ENCODE measurements at regions not wholly inside any gene's neighbourhood (a gene's known extent, or its start where the extent isn't known, plus 50 kb on each side); places are given as distances from the start of the nearest gene placed in this dataset.
"Not testable (repeated sequence)": the region's sequence is repeated elsewhere in the genome, so short reads cannot be mapped to it uniquely, and the experiment has no call there.

DNA sequence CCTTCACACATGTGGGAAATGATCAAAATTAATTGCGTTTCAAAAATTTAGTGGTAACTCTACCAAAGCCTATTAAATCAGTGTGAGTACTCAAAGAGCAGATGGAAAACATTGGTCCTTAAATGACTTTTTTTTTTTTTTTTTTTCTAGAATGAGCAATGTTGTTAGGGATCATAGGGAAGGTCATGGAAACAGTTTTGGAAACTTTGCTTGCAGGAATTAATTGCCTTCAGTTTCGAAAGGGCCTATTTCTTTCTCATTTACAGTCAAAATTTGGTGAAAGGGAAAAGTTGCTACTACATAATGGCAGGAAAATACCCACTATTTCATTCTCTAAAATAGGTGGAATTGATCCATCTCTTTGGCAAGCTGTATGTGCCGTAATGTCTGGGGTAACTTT, 160.9 kb downstream of the RTL9 start:
- no peak for DNase-seq

DNA sequence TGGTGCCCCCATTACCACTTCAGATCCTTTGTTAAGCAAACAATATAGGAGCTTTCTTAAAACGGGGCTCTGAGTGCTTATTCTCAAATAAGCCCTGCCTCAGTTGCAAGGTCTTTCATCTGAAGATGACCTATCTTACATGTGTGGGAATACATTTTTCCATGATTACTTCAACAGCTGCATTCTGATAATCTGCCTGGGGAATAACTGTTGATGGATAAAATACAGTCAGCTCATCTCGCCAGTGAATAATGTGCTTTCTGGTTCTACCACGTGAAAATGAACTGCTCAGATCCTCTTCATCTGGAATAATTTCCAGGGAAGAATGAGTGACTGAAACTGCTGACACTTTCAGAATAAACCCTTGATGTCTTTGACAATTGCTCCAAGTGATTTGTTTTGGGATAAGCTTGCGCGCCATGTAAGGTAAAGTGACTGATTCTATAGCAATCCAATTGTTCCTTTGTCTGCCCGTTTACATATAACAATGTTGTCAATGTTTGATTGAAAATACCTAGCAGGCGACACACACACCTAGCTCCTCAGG, 161.3 kb downstream of the RTL9 start:
- no peak for DNase-seq

DNA sequence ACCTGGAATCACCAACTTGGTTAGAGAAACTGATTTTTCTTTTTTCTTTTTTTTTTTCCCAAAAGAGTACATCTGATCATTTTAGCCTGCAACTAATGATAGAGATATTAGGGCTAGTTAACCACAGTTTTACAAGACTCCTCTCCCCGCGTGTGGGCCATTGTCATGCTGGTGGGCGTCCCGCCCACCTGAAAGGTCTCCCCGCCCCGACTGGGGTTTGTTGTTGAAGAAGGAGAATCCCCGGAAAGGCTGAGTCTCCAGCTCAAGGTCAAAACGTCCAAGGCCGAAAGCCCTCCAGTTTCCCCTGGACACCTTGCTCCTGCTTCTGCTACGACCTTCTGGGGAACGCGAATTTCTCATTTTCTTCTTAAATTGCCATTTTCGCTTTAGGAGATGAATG, 162.0 kb downstream of the RTL9 start:
- DNase-seq, result not testable (repeated sequence)

DNA sequence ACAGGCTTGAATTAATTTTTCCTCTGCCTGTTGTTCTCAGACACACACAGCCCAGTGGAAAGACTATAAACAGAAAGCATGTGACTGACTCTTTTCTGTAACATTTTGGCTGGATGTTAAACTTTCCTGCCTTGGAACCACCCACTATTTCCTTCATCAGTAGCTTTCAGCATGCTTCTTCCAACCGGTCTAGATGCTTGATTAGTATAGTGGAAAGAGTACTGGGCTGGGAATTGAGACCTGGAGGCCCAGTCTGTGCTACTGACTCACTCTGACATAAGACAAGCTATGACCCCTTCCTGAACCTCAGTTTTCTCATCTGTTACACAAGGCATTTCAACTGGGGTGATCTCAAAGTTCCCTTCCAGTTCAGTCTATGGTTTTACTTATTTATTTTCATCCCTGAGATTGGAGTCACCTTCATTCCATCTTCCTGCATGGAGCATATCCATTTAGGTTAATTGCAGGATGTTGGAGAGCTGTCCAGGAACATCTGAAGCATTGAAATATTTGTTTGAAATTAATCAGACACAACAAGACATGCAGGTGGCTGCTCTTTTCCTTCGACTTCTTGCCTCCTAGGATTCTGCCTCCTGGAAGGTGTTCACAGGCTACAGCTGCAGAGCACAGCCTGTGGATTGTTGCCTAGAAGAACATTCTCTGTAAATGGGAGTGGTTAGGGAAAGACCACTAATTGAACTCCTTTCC, 173.4 kb downstream of the RTL9 start:
- peak in 2 of 4 experiments; percentile 6 for DNase-seq

DNA sequence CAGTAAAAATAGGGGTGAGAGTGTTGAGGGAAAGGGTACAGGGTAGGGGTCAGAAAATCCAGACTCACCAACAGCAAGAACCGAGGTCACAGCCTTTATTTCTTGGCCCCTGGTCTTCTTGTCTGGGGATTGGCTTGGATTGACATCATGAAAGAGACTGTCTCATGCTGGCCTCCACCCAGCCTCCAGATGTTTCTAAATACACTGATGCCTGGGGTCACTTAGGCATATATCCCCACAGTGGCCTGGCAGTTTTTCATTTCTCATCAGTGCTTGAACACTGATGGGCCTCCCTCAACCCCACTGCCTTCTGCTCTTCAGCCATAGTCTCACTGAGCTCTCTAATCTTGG, 173.9 kb downstream of the RTL9 start:
- DNase-seq, result no peak

DNA sequence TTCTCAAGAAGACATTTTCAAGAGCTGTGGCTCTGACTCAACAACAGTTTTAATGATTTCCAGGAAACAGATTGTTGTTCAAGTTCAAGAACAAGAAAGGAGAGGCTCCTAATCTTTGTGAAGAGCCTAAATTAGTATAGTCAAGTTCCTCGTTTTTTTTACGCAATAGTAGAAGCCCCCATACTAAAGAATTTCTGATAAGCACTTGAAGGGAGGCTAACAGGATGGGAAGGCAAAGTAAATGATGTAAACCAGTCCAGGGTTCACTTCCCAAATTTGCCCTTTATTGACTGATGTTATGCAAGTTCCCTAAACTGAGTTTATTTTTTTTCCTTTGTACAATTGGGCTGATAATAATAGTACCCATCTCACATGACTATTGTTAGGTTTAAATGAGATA, 178.2 kb downstream of the RTL9 start:
- peak in 3 of 4 experiments; percentile 1 to 53 (median 42) for DNase-seq

DNA sequence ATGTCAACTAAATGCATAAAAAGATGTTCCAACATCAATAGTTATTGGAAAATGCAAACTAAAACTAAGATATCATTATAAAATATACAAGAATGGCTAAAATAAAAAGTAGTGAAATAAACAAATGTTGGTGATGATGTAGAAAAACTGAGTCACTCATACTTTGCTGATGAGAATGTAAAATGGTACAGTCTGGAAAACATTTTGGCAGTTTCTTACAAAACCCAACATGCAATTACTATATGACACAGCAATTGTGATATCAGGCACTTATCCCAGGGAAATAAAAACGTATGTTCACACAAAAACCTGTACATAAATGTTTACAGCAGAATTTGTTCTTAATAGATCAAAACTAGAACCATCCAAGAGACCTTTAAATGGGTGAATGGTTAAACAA, 182.6 kb downstream of the RTL9 start:
- DNase-seq, result no peak

DNA sequence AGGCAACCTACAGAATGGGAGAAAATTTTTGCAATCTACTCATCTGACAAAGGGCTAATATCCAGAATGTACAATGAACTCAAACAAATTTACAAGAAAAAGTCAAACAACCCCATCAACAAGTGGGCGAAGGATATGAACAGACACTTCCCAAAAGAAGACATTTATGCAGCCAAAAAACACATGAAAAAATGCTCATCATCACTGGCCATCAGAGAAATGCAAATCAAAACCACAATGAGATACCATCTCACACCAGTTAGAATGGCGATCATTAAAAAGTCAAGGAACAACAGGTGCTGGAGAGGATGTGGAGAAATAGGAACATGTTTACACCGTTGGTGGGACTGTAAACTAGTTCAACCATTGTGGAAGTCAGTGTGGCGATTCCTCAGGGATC, 192.2 kb downstream of the RTL9 start:
- DNase-seq, result not testable (repeated sequence)

DNA sequence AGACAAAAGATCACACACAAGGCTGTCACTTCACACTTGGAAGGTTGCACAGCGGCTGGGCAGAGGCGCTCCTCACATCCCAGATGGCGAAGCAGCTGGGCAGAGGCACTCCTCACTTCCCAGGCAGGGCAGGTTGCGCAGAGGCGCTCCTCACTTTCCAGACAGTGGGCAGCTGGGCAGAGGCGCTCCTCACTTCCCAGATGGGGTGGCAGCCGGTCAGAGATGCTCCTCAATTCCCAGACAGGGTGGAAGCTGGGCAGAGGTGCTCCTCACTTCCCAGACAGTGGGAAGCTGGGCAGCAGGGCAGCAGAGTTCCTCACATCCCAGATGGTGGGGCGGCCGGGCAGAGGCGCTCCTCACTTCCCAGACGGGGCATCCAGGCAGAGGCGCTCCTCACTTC, 199.2 kb downstream of the RTL9 start:
- no peak for DNase-seq

DNA sequence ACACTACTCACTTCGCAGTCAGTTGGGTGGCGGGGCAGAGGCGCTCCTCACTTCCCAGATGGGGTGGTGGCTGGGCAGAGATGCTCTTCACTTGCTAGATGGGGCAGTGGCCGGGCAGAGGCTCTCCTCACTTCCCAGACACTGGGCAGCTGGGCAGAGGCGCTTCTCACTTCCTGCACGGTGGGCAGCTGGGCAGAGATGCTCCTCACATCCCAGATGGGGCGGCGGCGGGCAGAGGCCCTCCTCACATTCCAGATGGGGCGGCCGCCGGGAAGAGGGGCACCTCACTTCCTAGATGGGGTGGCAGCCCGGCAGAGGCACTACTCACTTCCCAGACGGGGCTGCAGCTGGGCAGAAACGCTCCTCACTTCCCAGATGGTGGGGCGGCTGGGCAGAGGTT, 199.8 kb downstream of the RTL9 start:
- no peak for DNase-seq

DNA sequence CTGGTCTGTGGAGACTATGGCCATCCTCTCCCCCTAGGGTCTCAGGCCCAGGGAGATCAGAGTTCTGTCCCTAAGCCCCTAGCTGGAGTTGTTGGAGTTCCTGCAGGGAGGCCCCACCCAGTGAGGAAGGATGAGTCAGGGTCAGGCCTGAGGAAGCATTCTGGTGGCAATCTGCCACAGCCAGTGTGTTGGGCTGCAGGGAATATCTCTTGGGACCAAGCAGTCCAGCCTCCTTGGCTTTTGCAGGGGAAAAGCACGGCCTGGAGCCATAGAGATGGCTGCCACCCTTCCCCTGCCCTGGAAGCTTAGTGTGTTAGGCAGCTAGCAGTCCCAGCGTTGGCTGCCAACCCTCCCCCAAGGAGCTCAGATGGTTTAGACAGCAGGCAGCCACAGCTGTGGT, 202.4 kb downstream of the RTL9 start:
- no peak for DNase-seq

DNA sequence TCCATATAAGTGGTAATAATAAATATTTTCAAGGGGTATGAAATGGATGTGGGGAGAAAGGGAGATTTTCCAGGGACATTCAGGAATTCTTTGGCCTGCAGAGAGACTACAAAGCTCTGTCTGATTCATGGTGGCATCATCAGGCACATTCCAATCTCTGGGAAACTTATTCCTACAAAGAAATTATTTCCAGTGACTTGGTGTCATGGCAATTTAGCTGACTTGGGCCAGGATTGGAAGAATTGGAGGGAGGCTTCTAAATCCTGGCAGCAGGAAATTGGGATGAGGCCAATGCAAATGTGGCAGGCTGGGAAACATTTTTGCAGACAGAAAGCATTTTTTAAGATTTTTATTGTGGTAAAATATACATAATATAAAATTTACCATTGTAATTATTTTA, 204.6 kb downstream of the RTL9 start:
- DNase-seq, result no peak

DNA sequence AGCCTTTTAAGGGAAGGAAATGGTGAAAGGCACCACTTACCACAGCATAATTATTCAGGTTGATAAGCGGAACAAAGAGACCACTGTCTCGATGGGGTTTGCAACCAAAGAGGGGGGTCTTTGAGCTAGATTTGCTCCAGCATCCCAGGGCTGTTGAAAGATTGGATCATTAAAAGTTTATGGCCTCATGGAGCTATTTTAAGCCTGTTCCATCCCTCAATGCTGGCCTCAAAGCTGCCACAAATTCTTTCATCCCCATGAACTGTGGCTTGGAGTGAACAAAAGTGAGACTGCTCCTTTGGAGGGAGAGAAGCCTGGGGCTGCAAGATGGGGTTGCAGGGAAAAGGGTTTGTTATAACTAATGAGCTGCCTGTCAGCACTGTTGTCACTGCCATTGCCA, 209.8 kb downstream of the RTL9 start:
- no peak for DNase-seq

DNA sequence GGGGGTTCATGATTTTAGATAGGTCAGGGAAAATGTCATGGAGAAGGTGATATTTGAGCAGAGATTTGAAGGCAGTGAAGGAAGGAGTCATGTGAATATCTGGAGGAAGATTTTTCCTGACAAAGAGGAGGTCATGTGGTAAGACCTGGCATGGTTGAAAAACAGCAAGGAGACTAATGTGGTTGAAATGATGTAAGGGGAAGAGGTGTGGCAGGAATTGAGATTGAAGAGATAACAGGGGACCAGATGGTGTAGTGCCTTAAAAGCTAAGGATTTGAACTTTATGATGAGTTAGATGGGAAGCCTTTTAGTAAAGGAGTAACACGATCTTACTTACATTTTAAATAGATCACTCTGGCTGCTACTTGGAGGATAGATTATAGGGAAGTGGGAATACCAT, 210.9 kb downstream of the RTL9 start:
- DNase-seq, result no peak

DNA sequence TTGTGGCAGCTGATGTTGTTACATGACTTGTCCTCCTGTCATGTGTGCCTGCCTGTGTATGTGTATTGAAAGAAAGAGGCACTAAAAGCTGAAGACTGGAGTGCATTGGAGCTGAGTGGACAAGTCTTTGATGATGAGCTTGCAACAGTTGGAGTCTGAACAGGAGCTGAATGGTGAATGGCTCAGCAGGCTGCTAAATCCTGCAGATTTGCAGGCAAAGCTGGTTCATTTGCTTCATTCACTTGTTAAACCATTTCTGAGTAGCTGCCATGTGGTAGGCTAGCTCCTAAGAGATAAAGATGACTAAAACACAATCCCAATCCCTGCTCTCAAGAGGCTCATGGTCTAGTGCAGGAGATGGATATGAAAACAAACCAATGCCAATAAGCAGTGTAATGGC, 217.3 kb downstream of the CHRDL1 start:
- no peak for DNase-seq

DNA sequence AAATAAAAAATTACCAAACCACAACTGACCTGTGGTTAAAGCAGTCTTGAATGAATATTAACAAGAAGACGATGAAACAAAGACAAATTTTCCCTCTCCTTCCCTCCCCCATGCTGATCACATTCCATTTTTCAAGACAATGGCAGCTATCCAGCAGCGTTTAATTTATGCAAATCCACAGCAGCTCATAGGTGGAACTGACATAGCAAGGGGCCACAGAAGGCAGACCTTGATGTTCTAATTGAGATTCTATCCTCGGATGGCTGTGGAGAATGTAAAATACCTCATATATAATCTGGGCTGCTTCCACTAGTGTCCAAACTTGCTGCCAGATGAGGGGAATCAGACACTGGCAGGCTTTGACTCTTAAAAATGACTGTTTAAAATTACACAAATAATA, 211.5 kb downstream of the CHRDL1 start:
- DNase-seq, result no peak

DNA sequence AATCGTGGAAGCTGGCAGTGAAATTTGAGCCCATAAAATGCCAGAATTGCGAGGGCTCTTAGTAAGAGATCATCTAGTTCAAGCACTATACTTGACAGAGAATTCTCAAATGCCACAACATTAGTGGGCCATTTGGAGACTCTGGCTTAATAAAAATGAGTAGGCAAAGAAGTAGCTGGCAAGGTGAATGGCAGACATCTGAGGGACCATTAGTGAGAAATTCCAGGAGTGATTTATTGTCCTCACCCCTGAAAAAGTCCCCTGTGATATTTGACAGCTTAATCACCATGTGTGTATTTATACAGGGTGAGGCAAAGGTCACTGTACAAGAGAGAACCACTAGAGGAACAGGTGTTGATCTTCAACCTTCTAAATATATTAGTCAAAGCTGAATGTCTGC, 207.5 kb downstream of the CHRDL1 start:
- DNase-seq, result no peak

DNA sequence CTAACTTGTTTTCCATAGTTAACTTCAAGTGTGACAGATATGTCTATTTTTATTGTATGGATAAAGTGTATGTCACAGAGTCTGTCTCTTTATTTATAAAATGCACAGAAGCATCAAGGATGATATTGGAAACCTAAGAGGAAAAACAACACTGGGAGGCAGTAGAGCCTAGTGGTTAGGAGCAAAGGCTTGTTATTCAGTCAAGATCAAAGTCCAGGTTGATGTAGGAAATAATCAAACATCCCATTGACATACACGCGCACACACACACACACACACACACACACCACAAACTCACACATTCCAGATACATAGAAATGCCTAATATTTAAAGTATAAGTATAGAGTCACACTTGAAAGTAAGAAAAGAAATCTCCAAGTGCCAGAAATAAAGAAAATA, 206.8 kb downstream of the CHRDL1 start:
- no peak for DNase-seq

DNA sequence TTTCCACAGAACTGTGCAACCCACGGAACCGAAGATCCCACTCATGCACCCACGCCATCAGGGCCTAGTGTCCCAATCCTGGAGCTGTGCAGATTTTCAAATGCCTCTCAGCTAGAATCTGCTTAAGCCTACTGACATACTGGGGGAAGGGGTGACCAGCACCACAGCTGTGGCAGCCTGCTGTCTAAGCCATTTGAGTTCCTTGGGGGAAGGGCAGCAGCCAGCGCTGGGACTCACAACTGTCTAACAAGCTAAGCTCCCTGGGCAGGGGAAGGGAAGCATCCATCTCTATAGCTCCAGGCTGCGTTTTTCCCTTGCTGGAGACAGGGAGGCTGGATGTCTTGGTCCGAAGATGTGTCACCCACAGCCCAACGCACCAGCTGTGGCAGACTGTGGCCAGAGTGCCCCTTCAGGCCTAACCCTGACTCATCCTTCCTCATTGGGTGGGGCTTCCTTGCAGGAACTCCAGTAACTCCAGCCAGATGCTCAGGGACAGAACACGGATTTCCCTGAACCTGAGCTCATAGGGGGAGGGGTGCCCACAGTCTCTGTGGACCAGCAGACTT, 194.8 kb downstream of the CHRDL1 start:
- no peak for DNase-seq

DNA sequence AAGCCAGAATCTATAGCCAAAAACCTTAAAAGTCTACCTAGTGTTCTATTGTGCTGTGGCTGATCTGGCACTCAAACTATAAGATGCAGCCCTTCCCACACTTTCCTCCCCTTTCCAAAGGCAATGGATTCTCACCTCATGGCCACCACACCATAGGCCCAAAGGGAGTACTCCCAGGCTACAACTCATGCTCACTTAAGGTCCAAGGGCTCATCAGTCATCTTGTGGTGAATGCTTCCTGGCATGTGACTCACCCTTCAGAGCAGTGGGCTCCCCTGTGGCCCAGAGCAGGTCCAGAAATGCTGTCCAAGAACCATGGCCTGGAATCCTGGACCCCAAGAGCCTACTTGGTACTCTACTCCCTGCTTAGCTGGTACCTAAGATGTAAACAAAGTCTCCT, 181.0 kb downstream of the CHRDL1 start:
- no peak for DNase-seq
